Right renal pelvis (tissue), 4 donors: ENCODE measurements at regions not wholly inside any gene's neighbourhood (a gene's known extent, or its start where the extent isn't known, plus 50 kb on each side); places are given as distances from the start of the nearest gene placed in this dataset.
A peak's percentile ranks its signal among the peaks of the same experiment; 100 is the strongest.

Source experiments
- DNase-seq, 4 donors: peaks; one replicate each; pipeline ENCODE4 v3.0.0-alpha.2; 2013; ENCODE audit warnings: low read depth in 4 of 4, low spot score in 3 of 4, missing footprints in 1 of 4

DNA sequence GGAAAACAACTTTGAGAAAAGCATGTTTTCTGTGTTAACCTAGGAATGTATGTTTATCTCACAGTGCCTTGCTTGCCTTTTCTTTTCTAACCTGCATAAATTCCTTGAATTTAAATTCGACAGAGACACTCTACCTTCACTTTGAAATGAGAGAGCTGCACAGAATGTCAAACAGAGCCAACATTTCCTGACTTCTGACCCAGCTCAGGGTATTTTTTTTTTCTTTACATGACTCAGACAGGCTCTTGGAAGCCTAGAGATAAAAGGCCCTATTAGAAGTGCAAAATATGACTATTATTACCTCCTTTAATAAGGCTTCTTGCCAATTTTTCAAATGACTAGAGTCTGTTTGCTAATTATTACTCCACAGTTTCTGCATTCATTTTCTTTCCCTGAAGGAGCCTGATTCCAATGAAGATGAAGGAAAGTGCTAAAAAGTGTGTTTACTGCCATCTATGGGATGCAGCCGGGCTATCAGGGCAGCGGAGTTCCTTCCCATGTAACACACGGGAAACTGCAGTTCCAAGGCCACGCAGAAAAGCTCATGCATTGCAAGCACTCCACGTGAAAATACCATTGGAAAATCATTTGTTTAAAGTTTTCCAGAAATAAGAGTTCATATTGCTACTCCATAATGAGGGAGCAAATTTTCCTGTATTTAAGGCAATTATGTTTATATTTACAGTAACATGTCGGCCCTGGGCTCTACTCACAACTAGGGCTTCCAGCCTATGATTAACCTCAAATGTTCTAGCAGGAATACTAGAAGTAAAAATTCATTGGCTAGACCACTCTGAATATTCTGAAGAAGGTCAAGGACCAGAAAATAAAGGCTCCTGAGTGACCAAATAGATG, 485.6 kb downstream of the ZSWIM6 start:
- DNase-seq: peak; percentile 32 to 52 (median 41)

DNA sequence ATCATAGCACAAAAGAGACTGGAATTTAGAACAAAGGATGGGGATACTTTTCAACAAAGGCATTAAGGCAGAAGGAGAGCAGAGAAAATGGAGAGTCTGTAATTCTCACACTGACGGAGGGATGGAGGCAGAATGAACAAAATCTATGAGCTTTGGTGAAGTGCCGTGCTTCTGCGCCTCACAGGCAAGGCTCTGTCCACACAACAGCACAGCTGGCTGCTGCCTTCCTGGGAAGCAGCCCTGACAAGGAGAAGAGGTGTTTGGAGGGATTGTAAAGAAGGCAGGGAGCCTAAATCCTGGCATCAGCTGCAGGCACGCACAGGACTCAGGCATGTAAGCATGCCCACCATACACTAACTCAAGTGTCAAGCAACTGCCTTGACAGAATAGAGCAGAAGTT, 485.2 kb upstream of the KIF2A start:
- DNase-seq: no peak

DNA sequence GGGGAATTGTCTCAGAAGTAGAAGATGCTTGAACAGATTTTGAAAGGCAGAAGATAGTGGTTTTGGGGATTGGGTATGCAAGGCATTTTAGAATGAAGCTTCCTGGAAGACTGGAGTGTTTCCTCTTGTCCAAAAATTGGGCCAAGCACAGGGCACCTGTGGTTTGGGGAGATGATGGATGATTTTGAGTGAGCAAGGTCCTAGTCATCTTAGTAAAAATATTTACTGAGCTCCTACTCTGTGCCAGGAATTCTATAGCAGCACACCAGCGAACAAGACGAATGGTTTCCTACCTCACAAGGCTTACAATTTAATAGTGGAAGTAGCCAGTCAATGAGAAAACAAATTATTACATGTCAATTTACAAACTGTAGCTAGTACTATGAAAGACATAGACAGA, 484.4 kb upstream of the KIF2A start:
- no peak for DNase-seq

DNA sequence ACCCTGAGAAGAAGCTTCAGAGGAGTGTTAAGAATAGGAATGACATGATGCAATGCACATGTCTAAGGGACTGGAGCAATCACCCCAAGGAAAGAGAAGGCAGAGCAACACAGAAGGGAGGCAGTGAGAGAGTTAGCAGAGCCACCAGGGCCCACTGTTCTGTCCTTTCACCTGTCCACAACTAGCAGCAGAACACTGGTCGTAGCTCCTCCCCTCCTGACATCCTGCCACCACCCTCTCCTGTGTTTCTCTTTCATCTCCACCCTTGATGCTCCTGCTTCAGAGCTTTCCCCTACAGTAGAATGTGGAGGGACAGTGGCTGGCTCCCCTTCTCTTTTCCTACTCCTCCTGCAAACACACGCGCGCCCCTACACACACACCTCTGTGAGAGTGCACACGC, 483.4 kb upstream of the KIF2A start:
- no peak for DNase-seq

DNA sequence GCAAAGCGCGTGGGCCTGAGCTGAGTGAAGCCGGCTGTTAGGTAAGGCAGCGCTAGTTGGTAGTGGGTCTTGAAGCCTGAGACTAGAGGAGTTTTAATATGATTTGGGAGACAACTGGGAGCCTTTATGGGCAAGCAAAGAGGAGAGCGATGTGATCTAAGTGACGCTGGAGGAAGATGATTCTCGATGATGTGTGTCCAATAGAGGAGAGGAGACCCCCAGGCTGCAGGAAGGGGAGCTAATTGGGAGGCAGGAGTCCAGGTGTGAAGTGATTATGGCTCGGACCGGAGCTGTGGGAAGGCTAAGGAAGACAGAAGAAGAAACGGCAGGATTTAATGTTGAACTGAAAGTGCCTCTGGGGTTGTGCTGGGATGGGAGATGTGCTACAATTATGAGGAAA, 482.9 kb upstream of the KIF2A start:
- no peak for DNase-seq

DNA sequence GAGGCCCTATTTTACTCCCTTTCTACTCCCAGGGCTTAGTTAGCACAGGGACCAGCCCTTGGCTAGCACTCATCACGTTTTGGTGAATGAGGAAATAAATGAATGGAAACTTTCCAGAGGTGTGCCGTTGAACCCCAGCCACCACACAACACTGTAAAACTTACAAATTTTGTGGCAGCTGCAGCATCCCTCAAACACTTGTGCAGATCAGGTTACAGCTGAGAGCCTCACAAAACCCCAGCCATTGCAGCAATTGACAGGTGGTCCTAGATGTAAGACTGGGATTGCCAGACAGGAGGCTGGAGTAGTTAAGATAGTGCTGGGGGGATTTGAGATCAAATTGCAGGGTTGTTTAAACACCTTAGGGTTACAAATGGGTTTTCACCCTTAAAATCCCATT, 482.2 kb upstream of the KIF2A start:
- no peak for DNase-seq

DNA sequence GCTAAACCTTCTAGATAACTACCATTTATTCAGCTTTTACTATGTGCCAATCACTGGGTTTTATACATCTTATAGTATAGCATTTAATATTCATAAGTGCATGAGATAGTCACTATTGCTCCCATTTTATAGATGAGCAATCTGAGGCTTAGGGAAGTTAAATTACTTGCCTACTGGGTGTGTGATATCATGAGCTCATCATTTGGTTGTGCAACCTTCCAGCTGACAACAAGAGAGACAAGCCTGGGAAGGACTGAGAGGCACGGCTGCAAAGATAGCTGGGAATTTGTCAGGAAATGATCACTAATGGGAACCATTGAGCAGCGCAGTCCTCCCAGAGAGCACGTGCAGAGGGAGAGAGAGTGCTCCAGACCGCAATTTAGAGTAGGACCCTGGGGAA, 481.6 kb upstream of the KIF2A start:
- no peak for DNase-seq

DNA sequence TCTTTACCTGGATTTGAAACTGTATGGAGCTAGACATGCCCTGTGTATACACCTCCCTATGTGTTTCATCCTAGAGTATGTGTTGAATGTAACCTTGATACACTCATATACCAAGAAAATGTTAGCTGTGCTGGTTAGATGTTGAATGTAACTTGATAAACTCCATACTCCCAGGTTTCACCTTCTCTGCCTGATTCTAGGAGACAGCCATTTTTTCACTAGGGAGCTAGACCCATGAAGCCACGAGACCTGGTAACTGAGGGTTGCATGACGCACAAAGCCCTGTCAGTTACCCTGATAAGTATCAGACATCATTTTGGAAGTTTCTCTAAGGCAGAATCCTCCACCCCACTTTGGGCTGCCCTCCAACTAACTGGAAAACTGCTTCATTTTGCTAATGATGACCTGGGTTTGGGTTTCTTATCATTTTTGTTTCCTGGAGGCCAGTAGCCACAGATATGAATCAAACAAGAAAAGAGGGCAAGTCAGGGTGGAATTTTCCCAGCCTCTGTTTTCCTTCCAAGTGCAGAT, 478.5 kb upstream of the KIF2A start:
- DNase-seq: no peak

DNA sequence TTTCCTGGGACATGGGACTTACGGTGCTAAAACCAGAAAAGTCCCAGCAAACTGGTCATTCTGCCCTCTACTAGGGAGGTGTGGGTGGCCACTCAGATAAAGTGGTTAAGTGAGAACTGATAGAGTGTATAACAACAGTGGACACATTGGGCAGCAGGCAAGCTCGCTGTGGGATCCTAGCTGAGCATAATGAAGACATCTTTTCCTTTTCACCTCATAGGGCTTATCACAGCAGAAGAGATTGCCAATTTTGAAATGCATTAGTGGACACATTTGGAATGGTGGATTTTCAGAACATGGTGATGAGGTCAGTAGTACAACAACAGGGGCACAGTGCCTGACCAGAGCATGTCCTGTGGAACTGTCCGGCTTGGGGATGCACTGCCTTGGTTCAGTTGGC, 477.1 kb upstream of the KIF2A start:
- no peak for DNase-seq

DNA sequence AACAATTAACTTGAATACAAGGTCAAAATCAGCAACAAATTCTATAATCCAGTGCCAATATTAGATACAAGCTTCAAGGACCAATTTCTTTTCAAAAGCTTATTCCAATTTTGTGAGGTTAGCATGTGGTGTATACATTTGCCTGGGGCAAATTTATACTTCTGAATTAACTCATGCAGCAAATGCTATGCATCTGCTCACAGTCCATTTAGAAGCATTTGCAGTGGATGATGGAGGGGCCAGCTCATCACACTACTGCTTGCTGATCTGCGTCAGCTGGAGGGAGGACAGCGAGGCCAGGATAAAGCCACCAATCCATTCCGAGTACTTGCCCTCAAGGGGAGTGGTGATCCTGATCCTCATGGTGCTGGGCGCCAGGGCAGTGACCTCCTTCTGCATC, 474.3 kb upstream of the KIF2A start:
- DNase-seq: no peak

DNA sequence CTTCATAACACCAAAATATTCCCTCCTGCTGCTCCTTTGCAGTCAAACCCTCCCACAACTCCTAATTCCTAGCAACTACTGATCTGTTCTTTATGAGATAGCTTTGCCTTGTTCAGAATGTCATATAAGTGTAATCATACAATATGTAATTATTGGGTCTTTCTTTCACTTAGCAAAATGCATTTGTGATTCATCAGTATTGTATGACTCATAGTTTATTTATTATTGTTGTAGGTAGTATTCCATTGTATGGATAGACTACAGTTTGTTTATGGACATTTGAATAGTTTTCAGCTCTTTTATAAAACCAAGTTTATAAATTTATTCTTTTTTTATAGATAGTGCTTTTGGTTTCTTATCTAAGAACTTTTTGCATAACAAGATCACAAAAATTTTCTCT, 468.2 kb upstream of the KIF2A start:
- DNase-seq: no peak

DNA sequence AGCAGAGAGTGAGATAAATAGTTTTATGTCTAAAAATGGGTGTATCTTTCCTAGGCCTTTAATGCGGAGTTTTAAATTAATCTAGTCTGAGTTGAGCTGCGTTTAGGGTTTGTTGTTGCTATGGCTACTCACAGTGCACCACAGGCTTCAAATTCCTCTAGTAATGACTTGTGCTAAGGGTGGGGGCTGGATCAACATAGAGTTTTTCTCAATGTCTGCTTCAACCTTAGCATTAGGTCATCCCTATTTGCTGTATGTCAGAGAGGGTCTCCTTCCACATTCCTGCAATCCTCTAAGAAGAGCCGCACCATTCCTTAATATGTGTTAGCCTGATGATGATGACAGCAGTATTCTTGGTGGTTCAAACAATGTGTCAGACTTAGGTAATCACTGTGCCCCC, 465.6 kb upstream of the KIF2A start:
- DNase-seq: no peak

DNA sequence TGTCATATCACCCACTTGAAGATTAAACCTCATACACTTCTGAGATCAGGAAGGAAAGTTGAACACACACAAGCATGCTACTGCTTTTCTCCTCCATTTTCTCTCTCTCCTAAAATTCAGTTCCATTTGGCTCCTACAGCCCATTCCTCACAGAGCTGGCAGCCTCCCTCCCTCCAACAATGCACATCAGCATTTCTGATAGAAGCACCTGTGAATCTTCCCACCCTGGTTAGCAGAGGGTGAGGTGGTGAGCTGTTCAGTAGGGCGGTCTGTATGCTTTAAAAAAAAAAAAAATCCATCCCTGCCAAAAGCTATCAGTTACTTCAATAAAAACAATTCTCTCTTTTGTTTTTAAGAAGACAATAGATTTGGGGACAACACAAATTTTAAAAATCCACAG, 463.2 kb upstream of the KIF2A start:
- DNase-seq: no peak

DNA sequence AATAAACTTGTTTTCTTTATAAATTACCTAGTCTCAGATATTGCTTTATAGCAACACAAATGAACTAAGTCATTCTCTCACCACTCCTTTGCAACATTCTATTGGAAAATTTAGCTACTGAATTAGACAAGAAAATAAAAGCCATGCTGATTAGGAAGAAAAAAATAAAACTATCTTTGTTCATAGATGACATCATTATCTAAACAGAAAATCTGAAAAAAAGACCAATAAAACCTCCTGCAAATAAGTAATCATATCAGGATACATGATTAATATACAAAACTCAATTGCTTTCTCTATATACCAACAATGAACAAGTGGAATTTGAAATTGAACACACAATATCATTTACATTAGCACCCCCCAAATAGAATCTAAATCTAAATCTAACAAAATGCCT, 455.3 kb upstream of the KIF2A start:
- DNase-seq: no peak

DNA sequence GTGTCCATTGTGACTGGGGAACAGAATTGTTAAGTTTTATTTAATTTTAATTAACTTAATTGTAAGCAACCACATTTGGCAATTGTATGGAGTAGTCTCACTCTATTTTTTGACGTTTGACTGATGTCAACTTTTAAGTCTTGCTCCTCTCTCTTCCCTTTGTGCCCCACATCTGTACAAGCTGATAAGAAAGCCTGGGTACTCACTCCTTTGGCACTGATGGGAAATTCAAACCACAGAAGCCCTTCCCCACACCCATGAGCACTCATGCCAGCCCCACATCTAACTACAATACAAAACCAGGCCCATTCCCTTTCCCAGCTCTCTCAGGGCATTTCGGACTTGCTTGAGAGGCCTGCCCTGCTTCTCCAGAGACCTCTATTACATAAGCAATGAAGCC, 451.5 kb upstream of the KIF2A start:
- DNase-seq: no peak

DNA sequence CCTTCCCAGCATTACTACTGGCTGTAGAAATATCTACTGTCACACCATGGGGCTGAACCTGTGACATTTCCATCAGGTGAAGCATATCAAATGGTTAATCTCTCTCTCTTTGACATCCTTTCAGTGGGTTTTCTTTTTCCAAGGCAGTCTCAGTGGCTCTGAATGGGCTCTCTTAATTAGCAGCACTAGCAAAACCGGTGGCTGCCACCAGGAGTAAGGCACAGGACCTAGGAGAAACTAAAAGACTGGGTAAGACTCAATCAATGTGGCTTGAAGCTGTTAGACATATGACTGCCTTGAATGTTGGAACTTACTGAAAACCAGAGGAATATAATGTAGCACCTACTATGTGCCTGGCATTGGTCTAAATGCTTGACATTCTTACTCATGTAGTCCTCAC, 445.0 kb upstream of the KIF2A start:
- no peak for DNase-seq

DNA sequence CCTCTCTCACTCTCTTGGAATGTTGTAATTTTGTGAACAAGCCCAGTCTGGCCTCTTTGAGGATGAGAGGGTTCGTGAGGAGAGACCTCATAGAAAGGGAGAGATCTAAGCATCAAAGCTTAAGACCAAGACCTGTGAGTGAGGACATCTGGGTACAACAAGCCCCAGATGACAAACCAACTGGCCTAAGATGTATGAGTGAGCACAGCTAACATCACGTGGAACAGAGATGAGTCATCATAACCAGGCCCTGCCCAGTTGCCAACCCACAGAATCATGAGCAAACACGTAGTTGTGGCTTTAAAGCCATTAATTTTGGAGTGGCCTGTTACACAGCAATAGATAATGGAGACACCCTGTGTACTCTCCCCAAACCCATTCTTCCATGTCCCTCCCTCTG, 439.1 kb upstream of the KIF2A start:
- no peak for DNase-seq

DNA sequence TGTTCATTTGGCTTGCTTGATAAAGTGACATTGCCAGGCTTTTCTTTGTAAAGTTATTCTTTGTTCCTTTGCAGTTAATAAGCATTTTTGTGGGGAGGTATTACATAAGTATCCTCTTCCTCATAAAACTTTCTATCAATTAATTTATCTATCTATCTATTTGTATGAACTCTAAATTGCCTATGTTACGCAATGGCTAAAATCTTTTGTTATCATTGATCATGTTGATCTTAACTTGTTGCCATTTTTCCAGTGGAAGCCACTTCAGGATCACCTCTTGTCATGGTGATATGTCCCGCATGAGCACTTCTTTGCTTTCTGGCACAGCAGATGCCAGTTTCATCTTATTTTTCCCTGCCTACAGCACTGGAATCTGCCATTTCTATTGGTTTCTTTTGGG, 436.7 kb upstream of the KIF2A start:
- DNase-seq: no peak

DNA sequence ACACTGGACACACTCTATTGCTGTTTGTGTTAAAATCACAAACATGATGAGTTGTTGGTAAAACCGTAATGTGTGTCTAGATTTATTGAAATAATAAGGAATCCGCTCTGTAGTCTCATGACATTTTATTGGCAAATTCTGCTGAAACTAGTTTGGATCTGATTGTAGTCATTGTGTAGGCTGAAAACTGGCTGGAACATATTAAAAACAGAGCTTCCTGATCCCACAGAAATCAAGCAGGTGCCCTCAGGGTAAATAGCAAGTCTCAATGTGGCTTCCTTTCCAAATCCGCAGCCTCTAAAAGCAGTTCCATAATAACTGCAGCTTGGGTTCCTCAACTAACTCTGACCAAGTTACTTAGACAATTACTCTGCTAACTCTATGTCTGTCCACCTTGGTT, 427.5 kb upstream of the KIF2A start:
- DNase-seq: no peak

DNA sequence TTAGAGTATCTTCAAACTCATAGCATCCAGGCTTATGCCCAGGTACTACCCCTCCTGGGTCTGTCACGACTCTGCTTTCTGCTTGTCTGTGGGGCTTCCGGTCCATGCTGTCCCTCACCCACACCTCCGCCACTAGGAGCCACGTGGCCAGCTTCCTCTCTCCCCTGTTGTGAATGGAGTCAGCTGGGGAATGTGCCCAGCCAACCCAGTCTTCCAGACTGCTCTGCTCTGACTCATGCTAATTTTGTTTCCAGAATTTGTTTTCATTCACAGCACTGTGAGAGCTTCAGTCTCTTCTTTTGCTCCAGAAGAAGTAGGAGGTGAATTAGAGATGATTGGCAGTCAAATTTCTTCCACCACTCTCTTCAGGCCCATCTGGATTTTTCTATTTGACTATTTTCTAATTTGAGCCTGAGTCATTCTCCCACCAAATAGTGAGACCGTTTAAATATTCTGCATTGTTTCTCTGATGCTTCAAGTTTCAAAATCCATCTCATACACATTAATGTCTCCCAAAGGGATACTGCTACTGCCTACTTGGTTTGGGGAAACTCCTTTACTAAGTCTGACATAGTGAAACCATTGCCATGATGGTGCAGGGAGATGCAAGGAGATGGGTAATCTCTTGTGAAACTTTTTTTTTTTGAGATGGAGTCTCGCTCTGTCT, 424.1 kb upstream of the KIF2A start:
- no peak for DNase-seq

DNA sequence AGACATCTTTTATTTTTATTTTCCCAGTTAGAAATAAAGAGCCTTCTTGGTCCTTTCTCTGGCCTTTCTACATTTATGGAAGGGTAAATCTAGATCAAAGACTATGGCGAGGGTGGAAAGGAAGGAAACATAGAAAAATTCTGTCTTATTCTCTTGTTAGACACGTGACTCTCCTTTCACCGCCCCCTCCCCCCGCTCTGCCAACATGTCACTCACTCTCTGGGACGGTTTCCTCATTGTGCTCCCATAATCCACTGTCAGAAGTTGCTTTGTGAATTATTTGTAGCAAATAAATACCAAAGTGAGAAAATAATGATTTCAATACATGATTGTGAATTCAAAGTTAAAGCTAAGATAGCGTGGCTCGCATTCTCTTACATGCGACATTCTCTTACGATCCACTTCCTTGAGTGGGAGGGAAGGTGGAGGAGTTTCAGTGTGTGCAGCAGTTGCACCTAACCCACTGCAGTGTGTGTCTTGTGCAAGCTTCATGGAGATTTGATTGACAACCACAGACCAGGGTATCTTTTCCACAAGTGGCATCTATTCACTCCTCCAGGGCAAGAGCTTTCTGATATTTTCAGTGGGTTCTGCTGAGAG, 423.0 kb upstream of the KIF2A start:
- no peak for DNase-seq
